DMS114 treated with DMSO at 0.1 percent for 48 hours (cell line): ENCODE measurements at regions not wholly inside any gene's neighbourhood (a gene's known extent, or its start where the extent isn't known, plus 50 kb on each side); places are given as distances from the start of the nearest gene placed in this dataset.

Experiments used
- DNase-seq: peaks from one replicate; lab custom pipeline; 2025; ENCODE audit not compliant: unreplicated experiment; lab: John Stamatoyannopoulos, UW

DNA sequence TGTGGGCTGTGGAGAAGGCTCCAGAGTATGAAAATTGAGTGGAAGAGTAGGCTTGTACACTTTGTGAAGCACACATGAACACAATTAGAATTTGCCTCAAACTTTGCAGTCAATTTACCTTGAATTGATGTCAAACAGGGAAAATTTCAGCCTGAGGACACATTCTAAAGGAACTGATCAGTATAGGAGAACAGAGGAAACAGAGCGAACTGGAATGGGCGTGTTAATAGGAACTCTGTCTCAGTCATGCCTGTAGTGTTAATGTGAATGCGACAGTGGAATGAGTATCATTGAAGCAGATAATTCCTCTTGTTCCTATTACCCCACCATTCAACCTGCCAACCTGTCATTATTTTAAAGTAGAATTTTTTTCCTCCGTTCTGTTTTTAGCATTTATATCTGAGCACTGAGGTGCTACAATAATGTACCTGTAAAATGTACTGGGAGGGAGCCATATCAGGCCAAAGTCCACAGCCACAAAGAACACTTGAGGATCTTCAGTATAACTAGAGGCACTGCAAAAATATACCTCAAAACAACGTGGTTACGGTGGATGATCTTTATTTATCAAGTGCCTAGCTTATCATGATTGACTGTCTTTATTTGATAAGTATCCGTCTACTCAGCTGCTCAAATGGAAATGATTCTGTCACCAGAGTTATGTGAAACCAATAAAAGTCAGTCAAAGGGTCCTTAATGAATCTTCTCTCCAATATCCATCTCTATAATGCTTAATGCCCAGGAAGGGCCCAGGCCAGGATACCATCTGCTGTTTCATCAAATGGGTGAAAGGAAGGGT lies 125.3 kb upstream of the STMND1 start:
- no peak for DNase-seq

DNA sequence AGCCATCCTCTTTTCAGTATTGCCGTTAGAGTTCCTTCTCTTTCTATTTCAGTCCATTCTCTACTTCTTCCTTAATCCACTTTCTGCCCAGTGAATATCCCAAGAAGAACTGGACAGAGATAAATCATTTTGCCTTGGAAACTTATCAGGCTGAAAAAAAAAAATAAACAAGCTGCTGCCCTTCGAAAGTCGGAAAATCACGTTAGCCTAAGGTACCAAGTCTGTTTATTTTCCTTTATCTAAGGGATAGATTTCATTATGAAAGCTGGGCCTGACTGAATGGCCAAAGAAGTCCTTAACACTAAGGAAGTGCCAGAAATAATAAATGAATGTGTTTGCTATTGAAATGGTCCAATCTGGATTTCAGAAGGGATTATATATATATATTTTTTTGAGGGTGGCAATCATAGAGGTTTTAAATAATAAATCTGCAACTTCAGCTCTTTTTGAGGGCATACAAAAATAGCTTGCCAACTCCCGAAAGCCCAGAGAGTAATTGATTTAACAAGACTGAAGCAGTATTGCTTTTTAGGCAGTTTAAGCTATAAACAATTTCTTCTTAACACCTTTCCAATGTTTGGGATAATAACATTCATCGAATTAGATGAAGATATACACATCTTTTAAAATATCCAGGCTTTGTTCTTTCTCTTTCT lies 127.0 kb upstream of the STMND1 start:
- no peak for DNase-seq

DNA sequence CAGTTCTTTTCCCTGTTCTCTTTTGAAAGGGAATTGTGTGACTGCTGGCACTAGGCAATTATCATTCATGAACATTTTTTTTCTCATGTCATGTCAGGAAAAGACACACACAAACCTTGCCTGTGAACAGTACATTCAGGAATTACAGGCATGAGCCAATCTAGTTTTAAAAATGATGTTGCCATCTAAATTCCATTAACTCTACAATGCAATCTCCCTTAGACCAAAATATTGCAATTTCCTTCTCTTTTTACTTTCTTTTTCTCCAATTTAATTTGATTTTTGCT lies 127.5 kb upstream of the STMND1 start:
- DNase-seq: no peak

DNA sequence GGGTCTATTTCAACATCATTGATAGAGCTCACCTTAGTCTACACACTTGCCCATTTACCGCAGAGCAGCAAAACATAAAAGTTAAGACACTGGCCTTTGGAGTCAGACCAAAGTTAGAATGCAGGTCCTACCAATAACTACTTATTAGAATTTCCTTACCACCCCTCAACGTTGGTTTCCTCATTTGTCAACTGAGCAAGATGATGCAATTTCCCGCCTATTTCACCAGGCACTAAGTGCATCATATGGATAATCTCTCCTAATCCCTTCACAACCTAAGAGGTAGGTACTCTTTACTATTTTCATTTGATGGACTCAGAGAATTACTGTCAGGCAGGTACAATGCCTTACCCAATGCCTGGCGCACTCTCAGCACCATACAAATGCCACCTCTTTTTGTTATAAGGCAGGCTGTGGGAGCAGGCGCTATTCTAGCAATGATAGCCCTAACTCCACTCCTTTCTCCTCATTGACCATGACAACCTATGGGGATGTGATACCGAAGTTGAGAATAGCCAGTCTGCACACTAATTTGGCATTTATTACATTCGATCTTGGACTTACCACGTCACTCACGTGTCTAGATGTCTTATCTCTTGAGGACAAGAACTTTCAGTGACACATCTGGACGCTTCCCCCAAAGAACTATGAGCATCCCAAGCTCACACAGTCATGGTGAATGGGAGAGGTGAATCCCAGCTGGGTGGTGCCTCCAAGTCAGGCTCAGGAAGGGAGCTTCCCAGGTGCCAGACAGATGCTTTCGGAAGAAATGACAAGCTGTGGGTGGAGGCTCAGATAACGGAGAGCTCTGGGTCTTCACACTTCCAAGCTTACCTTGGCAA lies 128.1 kb upstream of the STMND1 start:
- DNase-seq: no peak

DNA sequence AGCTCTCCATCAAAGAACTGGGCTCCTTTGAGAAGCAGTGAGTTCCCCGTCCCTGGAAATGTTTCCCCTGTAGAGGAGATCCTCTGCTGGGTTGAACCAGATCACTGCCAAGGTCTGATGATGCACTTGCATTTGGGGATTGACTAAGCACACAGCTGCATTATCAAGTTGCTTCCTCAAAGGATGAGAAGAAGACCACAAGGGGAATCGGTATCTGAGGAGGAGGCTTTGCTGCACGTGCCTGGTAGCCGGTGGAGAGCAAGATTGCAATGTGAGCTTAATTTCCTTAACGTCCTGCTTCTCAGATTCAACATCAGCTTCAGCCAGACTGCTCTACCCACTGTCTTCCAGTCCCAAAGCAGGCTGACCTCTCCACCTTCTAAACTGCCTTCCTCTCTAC lies 128.8 kb upstream of the STMND1 start:
- DNase-seq: no peak

DNA sequence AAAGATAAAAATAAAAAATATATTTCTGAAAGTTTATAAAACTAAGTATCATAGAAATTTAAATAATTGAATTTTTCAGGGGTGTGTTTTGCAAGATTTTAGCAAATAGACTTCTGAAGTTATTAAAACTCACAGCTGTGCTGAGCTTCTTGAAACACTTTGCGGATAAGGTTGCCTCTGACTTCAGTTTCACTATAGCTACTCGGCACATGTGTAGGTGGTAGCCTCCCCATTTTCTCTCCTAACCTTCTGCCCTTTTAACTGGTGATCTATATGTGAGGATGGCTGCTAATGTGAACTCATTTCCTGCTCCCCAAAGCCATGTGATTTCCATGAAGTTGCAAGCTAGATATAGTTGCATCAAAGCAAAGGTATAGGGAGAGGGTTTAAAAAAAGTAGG lies 129.3 kb upstream of the STMND1 start:
- no peak for DNase-seq

DNA sequence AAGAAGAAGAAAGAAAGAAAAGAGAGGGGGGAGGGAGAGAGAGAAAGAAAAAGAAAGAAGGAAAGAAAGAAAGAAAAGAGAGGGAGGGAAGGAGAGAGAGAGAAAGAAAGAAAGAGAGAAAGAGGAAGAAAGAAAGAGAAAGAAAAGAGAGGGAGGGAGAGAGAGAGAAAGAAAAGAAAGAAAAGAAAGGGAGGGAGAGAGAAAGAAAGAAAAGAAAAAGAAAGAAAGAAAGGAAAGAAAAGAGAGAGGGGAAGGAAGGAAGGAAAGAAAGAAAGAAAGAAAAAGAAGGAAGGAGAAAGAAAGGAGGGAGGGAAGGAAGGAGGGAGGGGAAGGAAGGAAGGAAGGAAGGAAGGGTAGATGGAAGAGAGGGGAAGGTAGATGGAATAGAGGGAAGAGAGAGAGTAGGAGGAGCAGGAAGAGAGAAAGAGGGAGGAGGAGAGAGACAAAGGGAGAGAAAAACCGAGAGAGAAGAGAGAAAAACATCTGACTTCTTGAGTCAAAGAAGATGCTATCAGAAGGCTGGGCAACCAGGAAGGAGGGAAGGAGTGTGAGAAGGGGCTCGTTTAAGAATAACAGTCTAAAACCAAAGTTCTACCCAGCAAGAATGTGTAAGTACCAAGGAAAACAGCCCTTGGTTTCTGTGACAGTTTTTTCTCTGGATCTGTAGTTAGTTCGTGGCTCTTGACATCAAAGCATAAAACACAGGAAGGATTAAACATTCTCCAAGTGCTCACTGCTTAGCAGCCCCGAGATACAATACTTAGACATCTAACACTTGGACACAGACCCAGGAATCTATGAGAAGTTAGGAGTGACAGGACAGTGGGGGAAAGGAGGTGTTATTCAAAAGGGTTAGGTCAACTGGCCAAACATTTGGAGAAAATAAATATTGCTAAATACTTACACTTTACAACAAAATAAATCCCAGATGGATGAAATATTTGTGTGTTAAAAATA lies 131.9 kb upstream of the STMND1 start:
- DNase-seq: no peak

DNA sequence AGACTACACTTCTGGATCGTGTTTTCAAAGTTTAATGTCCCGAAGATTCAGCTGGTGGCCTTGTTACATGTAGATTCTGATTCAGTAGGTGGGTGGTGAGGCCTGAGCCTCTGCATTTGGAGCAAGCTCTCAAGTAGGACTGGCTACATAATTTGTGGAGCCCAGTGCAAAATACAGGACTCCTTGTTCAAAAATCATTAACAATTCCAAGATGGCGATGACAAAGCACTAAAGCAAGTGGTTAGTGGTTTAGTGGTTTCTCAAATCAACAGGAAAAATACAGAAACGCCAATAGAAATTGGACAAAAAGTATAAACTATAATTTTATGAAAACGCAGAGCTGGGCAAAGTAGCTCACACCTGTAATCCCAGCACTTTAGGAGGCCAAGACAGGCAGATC lies 133.7 kb upstream of the STMND1 start:
- DNase-seq: no peak

DNA sequence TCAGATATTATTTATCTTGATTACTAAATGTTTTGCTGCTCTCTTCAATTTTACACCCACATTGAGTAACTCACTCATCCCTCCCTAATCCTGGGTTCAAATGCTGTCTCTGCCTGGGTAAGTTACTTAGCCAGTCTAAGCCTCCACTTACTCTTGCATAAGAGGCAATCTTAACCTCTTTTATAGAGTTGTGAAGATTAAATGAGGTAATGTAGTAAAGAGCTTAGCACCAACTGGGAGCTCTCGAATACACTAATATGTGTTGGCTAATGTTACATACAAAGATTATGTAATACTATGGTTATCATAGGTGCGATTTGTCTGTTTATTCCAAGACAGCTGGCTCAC lies 134.4 kb upstream of the STMND1 start:
- no peak for DNase-seq

DNA sequence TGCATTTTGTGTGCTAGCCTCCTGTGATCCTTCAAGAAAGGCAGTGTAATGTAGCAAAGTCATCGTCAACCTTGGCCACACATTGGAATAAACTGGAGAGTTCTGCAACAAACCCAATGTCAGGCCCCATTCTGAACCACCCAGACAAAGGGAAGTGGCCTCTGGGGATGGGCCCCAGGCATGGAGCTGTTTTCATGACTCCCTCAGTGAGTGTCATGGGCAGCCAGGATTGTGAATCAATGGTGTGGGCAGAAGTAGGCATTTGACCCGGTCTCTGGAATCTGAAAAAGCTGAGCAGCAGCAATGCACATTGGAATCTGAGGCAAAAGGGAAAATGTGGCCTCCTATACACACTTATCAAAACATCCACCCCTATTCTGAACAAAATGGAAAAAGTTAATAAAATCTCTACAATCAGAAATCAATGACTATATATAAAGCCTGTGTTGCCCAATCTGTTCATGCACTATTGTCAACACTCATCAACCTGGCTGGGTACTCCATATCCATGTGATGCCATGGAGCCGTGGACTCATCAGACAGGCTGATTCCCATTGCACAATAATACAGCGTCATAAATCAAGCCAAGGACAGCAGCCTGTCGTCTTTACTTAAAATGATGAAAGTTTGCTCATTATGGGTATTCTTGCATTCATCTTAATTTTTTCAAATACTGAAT lies 134.9 kb upstream of the STMND1 start:
- no peak for DNase-seq

DNA sequence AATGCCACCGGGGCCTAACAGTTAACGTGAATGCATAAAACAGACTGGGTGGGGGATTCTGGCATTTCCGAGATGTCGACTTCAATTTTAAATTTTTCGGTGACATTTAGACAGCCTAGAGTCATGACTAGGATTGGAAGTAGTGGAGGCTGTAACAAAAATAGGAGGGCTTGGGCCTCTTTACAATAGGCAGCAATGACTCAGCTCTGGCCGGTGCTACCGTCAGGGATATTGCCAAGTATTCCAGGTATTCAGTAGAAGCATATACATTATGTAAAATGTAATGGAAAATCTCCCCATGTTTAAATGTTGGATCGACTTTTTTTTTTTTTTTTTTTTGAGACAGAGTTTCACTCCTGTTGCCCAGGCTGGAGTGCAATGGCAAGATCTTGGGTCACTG lies 136.2 kb upstream of the STMND1 start:
- DNase-seq: no peak

DNA sequence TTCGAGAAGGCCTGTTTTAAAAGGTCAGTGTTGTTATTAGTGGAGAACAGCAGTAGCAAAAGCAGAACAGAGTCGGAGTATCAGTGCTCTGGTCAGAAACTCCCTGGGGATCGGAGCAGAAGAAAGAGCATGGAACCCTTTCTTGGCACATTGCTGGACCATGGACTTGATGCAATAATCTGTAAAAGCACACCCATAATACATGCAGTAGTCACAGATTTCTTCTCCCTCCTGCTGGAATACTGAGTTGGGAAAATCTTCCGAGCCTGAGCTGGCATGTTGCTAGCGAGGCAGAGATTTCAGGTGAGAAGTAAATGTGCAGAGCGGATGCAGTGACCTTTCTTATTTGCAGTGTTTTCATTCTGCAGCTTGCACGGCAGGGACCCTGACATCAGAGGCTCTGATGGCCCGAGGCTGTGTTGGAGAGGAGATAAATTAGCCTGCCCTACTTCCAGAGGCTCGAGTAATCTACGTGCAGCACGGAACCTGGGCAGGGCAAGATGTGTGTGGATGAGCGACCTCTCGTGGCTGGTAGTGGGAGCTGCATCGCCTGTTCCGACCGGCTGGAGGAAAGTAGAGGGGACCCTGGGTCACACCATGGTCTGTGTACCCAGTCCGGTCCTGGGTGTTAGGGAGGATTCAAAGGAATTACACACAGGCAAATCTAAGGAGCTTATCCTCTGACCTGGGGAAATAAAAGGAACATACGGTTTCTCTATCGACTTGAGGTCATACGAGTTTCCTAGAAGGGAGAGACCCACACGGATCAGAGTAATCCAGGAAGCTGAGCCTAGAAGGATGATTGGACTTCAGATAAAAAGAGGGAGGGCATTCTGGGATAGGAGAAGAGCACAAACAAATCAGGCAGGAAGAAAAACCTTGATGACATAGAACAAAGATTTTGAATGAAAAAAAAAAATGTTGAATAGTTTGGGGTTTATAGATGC lies 137.0 kb upstream of the STMND1 start:
- DNase-seq: peak; percentile 8

DNA sequence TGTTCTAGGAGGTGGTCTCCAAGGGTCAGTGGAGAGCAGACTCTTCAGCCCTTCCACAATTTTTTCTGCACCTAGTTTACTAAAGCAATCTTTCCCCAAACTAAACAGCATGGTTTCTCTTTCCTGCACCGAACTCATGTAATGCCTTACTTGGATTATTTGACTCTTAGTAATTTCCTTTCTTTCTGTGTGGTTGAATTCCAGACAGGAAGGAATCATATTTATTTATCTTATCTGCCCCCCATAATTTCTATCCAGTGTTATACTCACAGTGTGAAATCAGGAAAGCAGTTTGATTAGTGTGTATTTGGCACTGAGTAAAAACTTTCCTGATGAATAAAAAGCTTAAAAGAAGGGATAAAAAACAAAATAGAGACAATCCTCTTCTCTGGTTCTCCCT lies 140.3 kb upstream of the STMND1 start:
- DNase-seq: no peak

DNA sequence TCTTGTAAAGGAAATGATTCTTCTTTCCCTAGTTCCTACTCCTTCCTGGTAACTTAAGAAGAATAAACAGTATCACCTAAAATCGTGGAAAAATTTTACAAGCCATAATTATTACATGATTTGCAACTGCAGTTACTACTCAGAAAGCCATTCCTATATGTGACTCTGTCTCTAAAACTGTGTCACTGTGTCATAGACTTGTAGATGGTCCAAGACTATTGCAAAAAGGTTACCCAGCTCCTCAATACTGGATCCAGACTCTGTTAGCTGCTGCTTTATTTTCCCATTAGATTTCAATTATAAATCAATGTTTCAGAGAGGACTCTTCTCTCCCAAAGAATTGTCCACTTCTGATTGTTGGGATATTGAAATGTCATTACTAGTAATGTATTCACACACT lies 142.1 kb upstream of the STMND1 start:
- DNase-seq: no peak

DNA sequence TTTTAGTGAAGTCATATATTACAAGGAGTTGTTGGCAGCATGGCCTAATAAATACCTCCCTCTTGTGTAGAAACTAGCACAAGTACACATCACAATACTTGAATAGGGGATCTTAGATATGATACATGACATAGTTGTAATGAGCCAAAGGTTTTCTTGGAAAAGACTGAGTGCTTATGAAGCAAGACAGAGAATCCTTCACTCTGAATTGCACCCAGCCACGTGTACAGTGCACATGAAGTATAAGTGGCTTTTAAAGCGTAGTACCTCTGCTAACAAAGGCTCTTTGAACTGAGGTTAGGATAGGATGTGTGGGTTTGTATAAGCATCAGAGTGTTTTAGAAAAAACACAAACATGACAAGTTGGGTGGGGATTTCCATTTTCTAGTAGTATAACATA lies 145.5 kb upstream of the STMND1 start:
- no peak for DNase-seq

DNA sequence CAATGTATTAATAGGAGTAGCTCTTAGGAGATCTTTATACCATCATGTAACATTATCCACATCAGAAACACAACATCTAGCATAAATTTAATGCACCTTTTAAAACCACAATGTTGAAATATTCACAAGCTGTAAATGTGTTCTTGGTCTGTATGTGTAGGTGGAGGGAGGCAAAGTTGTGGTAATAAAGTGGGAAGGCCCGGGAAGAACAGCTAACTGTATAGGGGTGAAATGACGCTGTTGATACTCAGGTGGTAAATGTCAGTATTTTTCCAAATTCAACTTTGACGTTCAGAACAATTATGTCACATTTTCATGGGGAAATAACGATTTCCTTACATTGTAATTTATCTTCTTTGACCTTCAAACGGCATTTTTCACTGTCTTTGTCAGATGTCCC lies 146.0 kb upstream of the STMND1 start:
- DNase-seq: no peak

DNA sequence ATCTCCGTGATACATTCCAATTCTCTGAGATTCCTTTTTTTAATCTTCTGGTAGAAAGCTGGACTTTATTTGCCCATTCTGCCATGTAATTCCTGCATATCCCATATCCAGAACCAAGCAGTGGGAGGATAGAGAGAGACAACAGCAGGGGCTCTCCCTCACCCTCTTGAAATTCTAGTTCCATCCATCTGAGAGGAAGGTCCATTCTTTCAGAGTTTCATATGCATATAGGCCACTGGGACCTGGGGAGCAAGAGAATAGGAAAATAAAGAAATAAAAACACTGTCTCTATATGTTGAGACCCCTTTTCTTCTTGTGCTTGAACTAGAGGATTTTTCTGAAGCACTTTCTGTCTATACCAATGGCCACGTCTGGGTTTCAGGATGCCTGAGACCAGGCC lies 147.9 kb upstream of the STMND1 start:
- no peak for DNase-seq

DNA sequence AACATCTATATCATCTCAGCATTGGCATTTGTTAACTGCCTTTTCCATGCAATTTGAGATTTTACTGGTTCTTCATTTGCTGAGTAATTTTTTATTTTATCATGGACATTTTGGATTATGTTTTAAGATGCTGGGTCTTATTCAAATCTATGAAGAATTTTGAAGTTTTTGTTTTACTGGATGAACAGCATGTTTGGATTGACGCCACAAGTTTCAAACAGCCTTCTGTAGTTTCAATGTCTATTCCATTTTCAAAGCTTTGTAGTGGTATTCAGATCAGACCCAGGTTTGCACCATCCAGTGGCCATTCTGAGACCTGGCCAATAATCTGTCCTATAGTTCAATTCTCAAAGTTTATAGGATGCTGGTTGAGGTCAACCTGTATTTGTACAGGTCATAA lies 148.4 kb upstream of the STMND1 start:
- DNase-seq: no peak

DNA sequence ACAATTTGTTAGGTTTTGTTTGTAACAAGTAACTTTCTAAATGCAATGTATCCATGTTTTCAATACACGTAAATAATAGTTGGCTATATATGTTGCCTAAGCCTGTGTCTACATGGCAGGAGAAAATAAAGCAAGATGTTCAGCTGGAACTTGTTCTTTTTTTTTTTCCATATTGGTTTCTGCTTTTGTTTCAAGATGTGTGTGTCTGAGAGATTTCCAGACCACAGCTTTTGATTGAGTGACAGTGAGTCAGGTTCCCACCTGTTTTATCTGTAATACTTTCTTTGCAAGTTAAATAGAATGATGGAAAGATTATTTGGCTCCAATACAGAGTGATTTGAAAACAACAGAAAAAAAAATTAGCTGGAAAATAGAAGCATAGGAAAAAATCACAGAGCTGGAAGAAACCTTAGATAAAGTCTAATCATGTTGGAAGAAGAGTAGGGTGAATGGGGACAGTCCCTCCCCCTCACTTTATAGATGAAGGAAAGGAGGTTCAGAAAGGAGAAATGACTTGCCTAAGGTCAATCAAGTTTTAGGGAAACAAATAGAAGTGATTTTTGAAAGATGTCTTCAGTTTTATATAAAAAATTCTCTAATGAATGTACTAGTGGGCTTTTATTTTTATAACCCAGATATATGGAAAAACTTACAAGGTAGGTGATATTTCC lies 150.9 kb upstream of the STMND1 start:
- no peak for DNase-seq
